CD14-positive monocyte (primary cell): ENCODE measurements at regions not wholly inside any gene's neighbourhood (a gene's known extent, or its start where the extent isn't known, plus 50 kb on each side); places are given as distances from the start of the nearest gene placed in this dataset.

ENCODE experiments used
- DNase-seq, 3 donors: peaks; one replicate each; pipeline ENCODE4 v3.0.0-alpha.2; 2011 to 2022
- H2AFZ ChIP-seq: 2 replicates; pipeline ENCODE4 v1.6.0; 2012; ENCODE audit warnings: mild to moderate bottlenecking, low read depth, low read length, inconsistent platforms; ENCODE audit not compliant: insufficient read depth, poor library complexity, severe bottlenecking
- H3K27ac ChIP-seq, 2 donors: 1 replicate in 1 of 2; 2 replicates in 1 of 2; pipeline ENCODE4 v1.5.1; 2012 to 2013; ENCODE audit warnings: low read length in 2 of 2, control low read depth in 1 of 2, inconsistent platforms in 1 of 2, low read depth in 1 of 2, mild to moderate bottlenecking in 1 of 2
- H3K27me3 ChIP-seq, 2 donors: one replicate each; pipeline versions ENCODE4 v1.6.0 to v1.6.1; 2011 to 2013; ENCODE audit warnings: low read length in 2 of 2; ENCODE audit not compliant: control insufficient read depth in 2 of 2, insufficient read depth in 2 of 2
- H3K36me3 ChIP-seq, 2 donors: replicated peaks in 1 of 2; 1 replicate in 1 of 2; 2 replicates in 1 of 2; pipeline versions ENCODE4 v1.5.1 to v1.6.1; 2012 to 2013; ENCODE audit warnings: low read length in 2 of 2, control low read depth in 1 of 2, inconsistent platforms in 1 of 2, mild to moderate bottlenecking in 1 of 2; ENCODE audit not compliant: insufficient read depth in 2 of 2, control insufficient read depth in 1 of 2
- H3K4me1 ChIP-seq, 2 donors: 1 replicate in 1 of 2; 2 replicates in 1 of 2; pipeline versions ENCODE4 v1.5.1 to v1.6.1; 2012 to 2013; ENCODE audit warnings: low read length in 2 of 2, control low read depth in 1 of 2, inconsistent platforms in 1 of 2, mild to moderate bottlenecking in 1 of 2, moderate library complexity in 1 of 2; ENCODE audit not compliant: insufficient read depth in 2 of 2, control insufficient read depth in 1 of 2
- H3K4me2 ChIP-seq: replicated peaks from 2 replicates; pipeline ENCODE3; 2012; ENCODE audit warnings: low read length, moderate library complexity, mild to moderate bottlenecking; ENCODE audit not compliant: poor library complexity, severe bottlenecking; ENCODE audit errors: extremely low read depth
- H3K4me3 ChIP-seq, 3 experiments: fragments of 200-600 bp in 1 of 3; sonication (generic) in 1 of 3; replicated peaks in 1 of 3; 1 replicate in 2 of 3; 2 replicates in 1 of 3; pipeline ENCODE4 v1.5.1; 2011 to 2013; ENCODE audit warnings: low read length in 3 of 3, mild to moderate bottlenecking in 3 of 3, control low read depth in 2 of 3, low read depth in 2 of 3, inconsistent platforms in 1 of 3, moderate library complexity in 1 of 3
- H3K79me2 ChIP-seq: 2 replicates; pipeline ENCODE4 v1.6.0; 2012; ENCODE audit warnings: mild to moderate bottlenecking, control low read depth, inconsistent platforms, low read length, moderate library complexity; ENCODE audit not compliant: insufficient read depth
- H3K9ac ChIP-seq: 2 replicates; pipeline ENCODE4 v1.6.0; 2017; ENCODE audit warnings: low read length, mild to moderate bottlenecking; ENCODE audit not compliant: insufficient read depth, poor library complexity, severe bottlenecking
- H3K9me3 ChIP-seq, 2 donors: replicated peaks in 1 of 2; 1 replicate in 1 of 2; 2 replicates in 1 of 2; pipeline versions ENCODE4 v1.5.1 to v1.6.1; 2012 to 2013; ENCODE audit warnings: low read length in 2 of 2, control low read depth in 1 of 2; ENCODE audit not compliant: control insufficient read depth in 1 of 2, insufficient read depth in 1 of 2
- H4K20me1 ChIP-seq: 2 replicates; pipeline ENCODE4 v1.6.0; 2012; ENCODE audit warnings: mild to moderate bottlenecking, low read length, control low read depth, moderate library complexity; ENCODE audit not compliant: insufficient read depth
- H3K27ac Mint-ChIP-seq, 7 donors: one replicate each; pipeline ENCODE4 v1.8.0; 2020; ENCODE audit warnings: mild to moderate bottlenecking in 7 of 7, mixed read lengths in 7 of 7, moderate library complexity in 6 of 7, inconsistent platforms in 2 of 7
- H3K27me3 Mint-ChIP-seq, 3 donors: one replicate each; pipeline ENCODE4 v1.8.0; 2021 to 2022; ENCODE audit warnings: low read depth in 3 of 3, mild to moderate bottlenecking in 3 of 3, mixed read lengths in 3 of 3, moderate library complexity in 3 of 3, inconsistent platforms in 1 of 3
- H3K36me3 Mint-ChIP-seq, 2 donors: one replicate each; pipeline ENCODE4 v1.8.0; 2020; ENCODE audit warnings: mixed read lengths in 2 of 2, inconsistent platforms in 1 of 2, mild to moderate bottlenecking in 1 of 2
- H3K4me1 Mint-ChIP-seq: one replicate; pipeline ENCODE4 v1.8.0; 2020; ENCODE audit warnings: mild to moderate bottlenecking, mixed read lengths
- H3K4me3 Mint-ChIP-seq, 2 donors: one replicate each; pipeline ENCODE4 v1.8.0; 2020; ENCODE audit warnings: mild to moderate bottlenecking in 2 of 2, mixed read lengths in 2 of 2, moderate library complexity in 1 of 2
- H3K9me3 Mint-ChIP-seq, 7 donors: one replicate each; pipeline ENCODE4 v1.8.0; 2020 to 2022; ENCODE audit warnings: mixed read lengths in 7 of 7, mild to moderate bottlenecking in 6 of 7, moderate library complexity in 6 of 7, inconsistent platforms in 2 of 7
- WGBS: methylation state at CpG from one replicate; pipeline ENCODE4 v1.1.5; 2013; ENCODE audit warnings: missing lambda C conversion rate; ENCODE audit not compliant: insufficient coverage; 5-methylcytosine and 5-hydroxymethylcytosine counted together
- intact Hi-C, 2 donors: fragments of 100-400 bp; cut with micrococcal nuclease; formaldehyde crosslinking; loops; one replicate each; pipeline versions ENCODE4 v1.15.0 to v1.15.1; 2023
- TF ChIP-seq, protein P1 (sequence below): fragments of 200-600 bp; IDR thresholded peaks from one replicate; pipeline ENCODE4 v1.8.0; 2022; ENCODE audit warnings: antibody characterized with exemption, mild to moderate bottlenecking

DNA sequence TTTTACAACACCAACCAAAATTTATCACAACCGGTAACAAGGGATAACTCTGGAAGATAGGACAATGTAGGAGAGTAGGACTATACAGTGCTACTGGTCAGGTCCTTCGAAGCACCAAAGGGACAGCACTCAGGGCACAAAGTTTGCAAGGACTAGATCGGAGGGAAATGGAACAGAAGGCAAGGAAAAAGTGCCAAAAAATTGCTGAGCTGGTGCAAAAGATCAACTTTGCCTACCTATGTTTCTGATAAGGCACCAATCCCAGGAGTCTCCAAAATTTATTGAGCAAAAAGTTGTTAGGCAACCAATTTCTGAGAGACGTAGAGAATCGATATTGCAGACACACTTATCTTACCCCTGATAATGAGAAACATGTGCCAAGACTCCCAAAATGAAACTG, 160.0 kb upstream of the PLEKHA5 start:
- H3K27me3 ChIP-seq: no peaks in the 10 kb centered on the region
- no peaks in the 10 kb centered on the region for H3K79me2 ChIP-seq
- Mint-ChIP-seq H3K4me1 (no peaks in the 10 kb centered on the region), H3K4me3 (no peak overlapping the region), H3K9me3 (peaks cover 0 to 7% (median 2%) of the 10 kb centered on the region in 7 donors), H3K27me3 (no peaks in the 10 kb centered on the region), H3K27ac (no peak overlapping the region), H3K36me3 (no peaks in the 10 kb centered on the region)
- H2AFZ ChIP-seq: no peak overlapping the region
- no peak overlapping the region for H3K4me2 ChIP-seq
- no peak for DNase-seq
- no peak overlapping the region for H3K9ac ChIP-seq
- TF ChIP-seq, protein P1, sequence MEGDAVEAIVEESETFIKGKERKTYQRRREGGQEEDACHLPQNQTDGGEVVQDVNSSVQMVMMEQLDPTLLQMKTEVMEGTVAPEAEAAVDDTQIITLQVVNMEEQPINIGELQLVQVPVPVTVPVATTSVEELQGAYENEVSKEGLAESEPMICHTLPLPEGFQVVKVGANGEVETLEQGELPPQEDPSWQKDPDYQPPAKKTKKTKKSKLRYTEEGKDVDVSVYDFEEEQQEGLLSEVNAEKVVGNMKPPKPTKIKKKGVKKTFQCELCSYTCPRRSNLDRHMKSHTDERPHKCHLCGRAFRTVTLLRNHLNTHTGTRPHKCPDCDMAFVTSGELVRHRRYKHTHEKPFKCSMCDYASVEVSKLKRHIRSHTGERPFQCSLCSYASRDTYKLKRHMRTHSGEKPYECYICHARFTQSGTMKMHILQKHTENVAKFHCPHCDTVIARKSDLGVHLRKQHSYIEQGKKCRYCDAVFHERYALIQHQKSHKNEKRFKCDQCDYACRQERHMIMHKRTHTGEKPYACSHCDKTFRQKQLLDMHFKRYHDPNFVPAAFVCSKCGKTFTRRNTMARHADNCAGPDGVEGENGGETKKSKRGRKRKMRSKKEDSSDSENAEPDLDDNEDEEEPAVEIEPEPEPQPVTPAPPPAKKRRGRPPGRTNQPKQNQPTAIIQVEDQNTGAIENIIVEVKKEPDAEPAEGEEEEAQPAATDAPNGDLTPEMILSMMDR: no peak
- intact Hi-C loops: no loop called here
- no peaks in the 10 kb centered on the region for H3K4me1 ChIP-seq
- no peaks in the 10 kb centered on the region for H4K20me1 ChIP-seq
- H3K9me3 ChIP-seq: no peaks in the 10 kb centered on the region
- H3K4me3 ChIP-seq: no peak overlapping the region
- no peaks in the 10 kb centered on the region for H3K36me3 ChIP-seq
- 90% methylated on average over 2 of the region's 5 CpGs for WGBS
- no peak overlapping the region for H3K27ac ChIP-seq

DNA sequence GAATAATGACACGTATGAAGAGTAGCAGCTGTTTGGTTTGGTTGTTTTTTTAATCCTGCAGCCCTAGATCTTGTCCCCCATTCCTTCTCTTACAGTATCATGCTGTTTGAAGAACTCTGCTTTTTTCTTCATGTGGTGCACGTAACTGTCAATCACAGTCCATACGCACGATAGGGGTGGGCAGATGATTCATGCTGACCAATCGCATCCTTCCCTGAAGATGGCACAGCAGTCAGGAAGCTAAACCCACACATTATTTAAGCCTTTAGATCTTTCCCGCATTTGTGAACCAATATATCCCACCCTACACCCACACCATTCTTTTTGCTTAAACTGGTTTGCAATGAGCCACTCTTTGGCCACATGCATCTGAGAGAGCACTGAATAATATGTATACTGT, 158.9 kb upstream of the PLEKHA5 start:
- Histone ChIP-seq H3K9ac (no peak overlapping the region), H3K4me1 (no peaks in the 10 kb centered on the region), H3K27ac (no peak overlapping the region), H3K4me2 (no peak overlapping the region), H3K36me3 (no peaks in the 10 kb centered on the region), H3K9me3 (no peaks in the 10 kb centered on the region), H3K4me3 (no peak overlapping the region), H4K20me1 (no peaks in the 10 kb centered on the region), H3K27me3 (no peaks in the 10 kb centered on the region), H3K79me2 (no peaks in the 10 kb centered on the region), H2AFZ (no peak overlapping the region)
- Mint-ChIP-seq H3K9me3 (peaks cover 0 to 7% (median 2%) of the 10 kb centered on the region in 7 donors), H3K4me3 (no peak overlapping the region), H3K27me3 (no peaks in the 10 kb centered on the region), H3K27ac (peak overlapping the region in 1 of 7 donors; percentile 19), H3K36me3 (no peaks in the 10 kb centered on the region), H3K4me1 (no peaks in the 10 kb centered on the region)
- DNase-seq: no peak
- intact Hi-C loops: no loop called here
- 100% methylated on average over 2 of the region's 6 CpGs for WGBS
- TF ChIP-seq, protein P1: no peak
